GM19023 (cell line): ENCODE measurements at regions not wholly inside any gene's neighbourhood (a gene's known extent, or its start where the extent isn't known, plus 50 kb on each side); places are given as distances from the start of the nearest gene placed in this dataset.
A peak's percentile ranks its signal among the peaks of the same experiment; 100 is the strongest.
"Not testable (repeated sequence)": the region's sequence is repeated elsewhere in the genome, so short reads cannot be mapped to it uniquely, and the experiment has no call there.

Experiments
- ATAC-seq: cut with Tn5 transposase; IDR thresholded peaks from one replicate; pipeline ENCODE4 v1.9.1; 2021; ENCODE audit warnings: mild to moderate bottlenecking, moderate library complexity; ENCODE audit not compliant: unreplicated experiment

DNA sequence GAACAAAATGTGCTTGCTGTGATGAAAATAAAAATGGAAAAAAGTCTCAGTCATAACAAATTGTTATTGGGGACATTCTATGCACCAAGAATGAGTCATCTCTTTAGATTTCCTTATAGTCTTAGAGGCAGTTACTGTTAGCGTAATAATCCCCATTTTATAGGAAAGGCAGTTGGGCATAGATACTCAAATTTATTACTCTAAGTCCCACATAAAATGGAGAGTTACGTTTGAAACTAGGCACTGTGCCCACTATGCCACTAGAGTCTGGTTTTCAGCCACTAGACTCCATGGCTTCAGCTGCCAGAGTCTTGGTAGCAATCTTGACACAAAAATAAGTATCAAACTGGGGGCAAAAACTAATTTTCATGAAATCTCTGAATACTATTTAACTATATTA lies 317.9 kb upstream of the MEF2C start:
- no peak for ATAC-seq

DNA sequence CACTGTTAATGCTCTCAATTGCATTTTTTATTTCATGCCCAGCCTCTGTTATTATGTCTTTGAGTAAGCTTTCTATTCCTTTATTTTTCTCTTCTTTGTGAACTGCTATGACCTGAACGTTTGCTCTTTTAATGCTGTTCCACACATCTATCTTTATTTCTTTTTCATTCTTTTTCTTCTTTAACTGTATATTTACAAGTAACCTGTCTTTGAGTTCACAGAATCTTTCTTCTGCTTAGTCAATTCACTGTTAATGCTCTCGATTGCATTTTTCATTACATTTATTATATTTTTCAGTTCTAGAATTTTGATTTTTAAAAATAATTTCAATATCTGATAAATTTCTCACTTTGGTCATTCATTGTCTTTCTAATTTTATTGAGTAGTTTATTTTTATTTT lies 316.3 kb upstream of the MEF2C start:
- ATAC-seq, result no peak

DNA sequence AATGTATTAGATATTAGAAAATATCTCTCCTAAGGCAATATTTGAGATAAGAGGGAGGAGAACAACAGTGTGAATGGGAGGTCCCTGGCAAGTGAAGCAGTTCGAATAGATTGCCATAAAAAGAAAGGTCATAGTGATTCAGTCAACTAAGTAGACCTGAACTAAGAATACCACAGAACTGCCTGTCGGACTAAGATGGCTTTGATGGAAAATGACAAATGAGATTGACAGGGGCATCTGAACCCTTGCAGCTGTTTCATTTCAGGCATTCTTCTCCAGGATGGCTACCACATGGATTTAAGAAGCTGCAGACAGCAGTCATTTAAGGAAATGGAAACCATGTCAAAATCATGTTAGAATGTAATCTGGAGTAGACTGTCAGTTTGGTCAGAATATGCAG lies 308.4 kb upstream of the MEF2C start:
- ATAC-seq, result no peak

DNA sequence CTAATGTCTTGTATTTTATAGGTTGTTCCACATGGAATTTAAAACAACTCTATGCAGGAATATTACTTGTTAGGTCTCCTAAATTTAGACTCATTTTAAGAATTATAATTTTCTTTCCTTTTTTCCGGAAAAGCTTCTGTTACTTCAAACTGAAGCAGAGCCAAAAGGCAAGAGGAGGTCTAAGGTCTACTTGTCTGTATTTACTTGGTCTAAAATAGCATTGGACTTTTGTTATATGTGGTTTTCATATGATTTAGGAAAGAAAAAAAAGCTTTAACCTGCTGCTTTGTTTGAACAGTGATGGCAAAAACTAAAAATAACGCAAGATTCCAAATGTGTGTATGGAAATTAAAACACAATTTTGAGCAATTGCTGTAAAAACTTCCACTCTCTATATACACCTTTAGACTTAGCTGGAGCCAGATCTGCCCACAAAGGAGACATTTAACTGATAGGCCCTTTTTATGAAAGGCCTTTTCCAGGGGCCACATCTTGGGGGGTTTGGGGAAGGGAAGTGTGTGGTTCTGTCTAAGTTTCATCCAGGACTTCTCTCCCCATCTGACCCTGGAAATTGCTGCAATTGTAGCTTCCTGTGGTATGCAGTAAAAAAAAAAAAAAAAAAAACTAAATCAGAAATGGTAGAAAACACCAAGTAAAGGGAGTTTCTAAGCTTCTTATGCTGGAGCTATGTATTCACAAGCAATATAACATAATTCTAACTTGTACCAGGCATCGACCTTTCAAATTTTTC lies 307.7 kb upstream of the MEF2C start:
- ATAC-seq, result no peak

DNA sequence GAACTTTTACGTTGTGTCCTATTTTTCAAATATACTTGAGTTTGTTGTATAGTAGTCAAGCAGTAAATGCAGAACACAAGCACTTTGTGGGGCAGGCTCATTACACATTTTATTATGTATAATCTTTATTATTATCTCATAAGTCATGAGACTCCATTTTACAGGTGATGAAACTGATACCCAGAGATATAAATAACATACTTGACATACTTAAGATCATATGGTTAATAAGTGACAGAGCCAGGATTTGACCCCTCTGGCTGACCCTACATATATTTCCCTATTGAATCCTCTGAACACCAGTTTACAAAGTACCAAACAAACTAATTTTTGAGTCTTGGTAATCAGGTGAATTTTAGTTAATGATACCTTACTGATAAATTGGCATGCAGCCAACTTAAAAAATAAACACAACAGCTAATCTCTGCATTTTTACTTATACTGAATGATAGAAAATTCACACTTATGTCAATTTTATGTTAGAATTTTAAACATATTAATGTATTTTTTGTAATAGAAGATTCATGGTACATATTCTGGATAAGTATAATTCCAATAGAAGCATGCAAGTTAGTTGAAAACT lies 305.0 kb upstream of the MEF2C start:
- ATAC-seq, result no peak

DNA sequence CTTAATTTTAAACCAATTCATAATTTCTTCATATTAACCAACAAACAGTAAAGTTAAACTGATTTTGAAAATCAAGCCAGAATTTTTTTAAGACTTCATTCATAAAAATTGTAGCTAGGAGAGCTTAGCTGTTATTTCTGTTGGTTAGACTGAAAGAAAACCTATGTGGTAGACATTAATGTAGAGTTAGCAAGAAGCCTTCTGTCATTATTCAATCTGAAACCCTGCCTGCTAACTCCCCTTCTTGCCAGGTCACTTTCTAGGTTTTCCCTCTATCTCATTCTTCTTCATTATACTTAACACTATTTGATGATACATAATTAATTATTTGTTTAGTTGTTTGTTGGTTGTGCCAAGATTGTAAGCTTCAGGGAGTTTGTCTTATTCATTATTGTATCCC lies 304.3 kb upstream of the MEF2C start:
- ATAC-seq, result no peak

DNA sequence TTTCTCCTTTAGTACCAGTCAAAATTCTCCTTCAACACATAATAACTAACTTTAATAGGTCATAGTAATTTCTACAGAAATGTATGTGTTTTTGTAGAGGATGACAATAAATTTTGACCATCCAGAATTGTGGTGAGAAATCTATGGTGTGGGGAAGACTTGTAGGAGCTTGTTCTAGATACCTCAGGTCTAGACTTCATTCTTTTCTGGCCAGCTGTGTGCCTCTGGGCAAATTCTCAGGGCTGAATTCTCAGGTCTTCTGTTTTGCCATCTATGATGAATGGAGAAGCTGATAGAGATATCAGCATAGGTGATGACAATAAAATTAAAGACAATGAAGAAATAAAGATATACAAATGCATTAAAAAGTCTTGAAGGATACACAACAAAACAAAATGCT lies 298.6 kb upstream of the MEF2C start:
- no peak for ATAC-seq

DNA sequence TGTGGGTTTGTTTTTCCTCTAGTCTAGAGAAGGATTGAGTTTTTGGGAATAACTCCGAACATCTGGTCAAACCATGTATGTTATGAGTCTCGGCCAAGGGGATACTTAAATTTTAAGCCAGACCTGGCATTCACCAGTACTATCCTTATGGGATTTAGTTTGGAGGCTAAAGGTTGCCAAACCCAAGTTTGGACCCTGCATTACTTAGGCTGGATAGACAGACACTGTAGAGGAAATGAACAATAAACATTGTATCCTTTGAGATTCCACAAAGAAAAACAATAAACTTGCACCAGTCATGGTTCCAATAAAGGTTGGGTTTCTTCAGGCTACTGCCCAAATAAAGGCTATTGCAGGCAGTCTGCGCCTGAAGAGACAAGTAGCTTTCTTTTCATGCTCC lies 296.7 kb upstream of the MEF2C start:
- ATAC-seq, result no peak

DNA sequence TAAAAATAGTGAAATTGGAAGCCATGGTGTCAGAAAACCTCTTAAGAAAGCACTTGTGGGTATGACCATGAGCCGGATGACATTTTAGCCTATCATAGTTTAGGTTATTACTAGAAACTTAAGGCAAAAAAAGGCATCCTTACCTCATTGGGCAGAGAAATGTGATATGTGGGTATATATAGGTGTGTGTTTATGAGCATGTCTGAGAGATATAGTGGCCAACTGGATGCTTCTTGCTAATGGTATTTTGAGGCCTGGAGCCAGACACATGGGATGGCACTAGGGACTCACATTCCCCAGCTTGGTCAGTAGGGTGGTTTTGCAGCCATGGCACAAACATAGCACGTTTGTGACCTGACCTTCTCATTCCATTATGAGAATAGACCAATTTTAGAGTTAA lies 295.6 kb upstream of the MEF2C start:
- no peak for ATAC-seq

DNA sequence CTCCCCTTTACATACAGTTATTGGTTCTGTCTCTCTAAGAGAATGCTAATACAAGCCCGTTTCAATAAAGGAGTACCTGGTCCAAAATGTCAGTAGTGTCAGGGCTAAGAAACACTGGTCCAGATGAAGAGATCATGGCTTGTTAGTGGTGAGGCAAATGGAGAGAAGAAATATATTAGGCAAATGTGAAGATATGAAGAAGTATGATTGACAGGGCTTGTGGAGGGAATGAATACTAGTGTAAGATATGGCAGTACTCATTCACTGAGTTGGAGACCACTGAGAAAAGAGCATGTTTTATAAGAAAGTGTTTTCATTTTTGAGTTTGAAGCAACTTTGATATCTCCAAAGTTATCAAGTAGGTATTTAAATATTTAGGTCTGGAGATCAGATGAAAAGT lies 290.5 kb upstream of the MEF2C start:
- ATAC-seq, result no peak

DNA sequence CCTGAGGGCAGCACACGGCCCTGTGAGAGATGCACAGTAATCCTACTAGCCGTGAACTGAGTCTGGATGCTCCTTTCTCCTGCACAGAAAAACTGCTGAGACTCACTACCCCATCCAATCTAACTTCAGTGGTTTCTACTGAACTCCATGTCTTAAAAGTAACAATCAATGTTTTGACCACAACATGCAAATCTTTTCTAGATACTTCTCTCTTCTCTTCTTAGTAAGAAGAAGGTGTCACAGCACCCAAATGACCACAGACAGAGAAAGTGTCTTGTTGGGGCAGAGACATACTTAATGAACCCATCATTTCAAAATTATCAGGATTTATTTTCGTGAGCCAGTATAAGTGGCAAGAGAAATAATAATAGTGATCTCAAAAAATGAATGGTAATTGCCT lies 285.8 kb upstream of the MEF2C start:
- peak; percentile 88 for ATAC-seq

DNA sequence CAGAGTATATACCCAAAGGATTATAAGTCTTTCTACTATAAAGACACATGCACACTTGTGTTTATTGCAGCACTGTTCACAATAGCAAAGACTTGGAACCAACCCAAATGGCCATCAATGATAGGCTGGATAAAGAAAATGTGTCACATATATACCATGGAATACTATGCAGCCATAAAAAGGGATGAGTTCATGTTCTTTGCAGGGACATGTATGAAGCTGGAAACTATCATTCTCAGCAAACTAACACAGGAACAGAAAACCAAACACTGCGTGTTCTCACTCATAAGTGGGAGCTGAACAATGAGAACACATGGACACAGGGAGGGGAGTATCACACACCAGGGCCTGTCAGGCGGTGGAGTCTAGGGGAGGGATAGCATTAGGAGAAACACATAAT lies 281.7 kb upstream of the MEF2C start:
- ATAC-seq, result not testable (repeated sequence)

DNA sequence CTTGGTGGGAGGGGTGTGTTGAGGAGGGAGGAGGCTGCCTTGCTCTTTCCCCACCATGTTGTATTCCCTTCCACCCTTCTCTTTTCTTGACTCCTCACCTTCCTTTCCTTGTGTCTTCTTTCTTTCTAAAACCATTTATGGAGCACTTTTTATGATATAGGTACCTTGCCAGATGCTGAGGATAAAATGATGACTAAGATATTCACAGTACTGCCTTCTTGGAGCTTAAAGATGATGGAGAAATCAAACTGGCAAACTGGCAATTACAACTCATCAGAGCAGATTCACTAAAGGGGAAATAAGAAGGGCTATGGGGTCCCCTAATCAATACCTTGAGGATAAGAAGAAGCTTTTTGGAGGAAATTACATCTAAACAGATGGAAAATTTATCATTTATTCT lies 273.2 kb upstream of the MEF2C start:
- no peak for ATAC-seq

DNA sequence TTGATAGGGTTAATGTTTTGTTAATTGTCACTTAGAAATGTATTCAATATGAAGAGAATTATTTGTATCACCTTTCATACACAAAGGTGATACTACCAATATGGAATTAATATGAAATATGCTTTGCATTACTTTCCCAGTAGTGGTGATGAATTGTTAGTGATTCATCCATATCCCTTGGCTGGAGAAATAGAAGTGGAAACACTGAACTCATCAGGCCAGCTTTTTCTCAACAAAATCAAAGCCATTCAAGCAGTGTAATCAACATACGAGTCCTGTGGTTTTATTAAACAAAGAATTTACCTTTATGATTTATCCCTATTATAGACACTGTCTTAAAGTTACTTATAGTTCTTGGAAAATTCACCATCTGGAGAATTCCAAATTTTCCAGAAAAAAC lies 264.0 kb upstream of the MEF2C start:
- ATAC-seq, result no peak

DNA sequence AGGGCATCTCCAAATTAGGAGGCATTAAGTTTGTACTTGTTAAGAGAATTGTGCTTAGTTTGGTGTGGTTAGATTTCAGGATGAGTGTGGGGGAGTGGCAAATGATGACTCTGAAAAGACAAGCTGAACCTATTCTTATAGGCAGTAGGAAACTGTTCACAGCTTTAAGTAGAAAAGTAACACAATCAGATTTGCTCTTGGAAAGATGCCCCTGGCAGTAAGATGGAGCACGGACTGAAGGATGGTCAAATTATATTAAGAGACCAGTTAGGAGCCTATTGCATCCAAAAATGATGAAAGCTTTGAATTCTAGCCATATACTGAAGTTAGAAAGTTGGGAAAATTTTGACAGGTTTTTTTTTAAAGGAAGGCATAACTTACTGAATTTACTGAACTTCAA lies 254.2 kb upstream of the MEF2C start:
- no peak for ATAC-seq

DNA sequence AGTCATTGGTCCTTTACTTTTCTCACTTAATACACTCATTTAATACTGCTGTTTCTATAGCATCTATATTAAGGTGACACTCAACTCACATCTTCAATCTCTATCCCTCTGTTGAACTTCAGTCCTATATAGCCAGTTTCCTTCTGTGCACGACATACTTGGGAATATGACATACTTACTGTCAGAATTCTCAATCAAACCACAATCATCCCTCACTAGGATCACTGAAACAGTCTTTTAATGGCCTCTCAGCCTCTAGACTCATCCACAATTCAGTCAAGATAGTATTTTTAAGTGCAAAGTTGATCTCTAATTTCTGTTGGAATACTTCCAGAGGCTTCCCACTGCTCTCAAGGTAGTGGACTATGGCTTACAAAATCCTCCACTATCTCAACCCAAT lies 251.0 kb upstream of the MEF2C start:
- ATAC-seq, result no peak

DNA sequence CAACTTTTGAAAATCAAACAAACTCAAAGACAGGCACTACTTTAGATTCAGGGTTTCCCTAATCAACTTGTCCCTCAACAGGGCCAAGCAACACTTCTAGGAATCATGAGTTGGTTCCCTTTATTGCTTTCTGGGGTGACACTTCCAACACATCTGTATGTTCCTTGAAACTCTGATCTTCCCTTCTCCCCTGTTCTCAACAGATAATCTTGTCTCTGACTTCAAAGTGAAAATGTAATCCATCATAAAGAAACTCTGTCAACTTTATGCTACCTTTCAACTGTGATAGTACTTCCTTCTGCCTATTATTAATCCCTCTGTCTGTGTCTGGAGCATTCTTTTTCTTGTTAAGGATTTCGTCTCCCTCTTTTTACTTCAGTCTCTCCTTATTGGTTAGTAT lies 250.1 kb upstream of the MEF2C start:
- ATAC-seq, result no peak

DNA sequence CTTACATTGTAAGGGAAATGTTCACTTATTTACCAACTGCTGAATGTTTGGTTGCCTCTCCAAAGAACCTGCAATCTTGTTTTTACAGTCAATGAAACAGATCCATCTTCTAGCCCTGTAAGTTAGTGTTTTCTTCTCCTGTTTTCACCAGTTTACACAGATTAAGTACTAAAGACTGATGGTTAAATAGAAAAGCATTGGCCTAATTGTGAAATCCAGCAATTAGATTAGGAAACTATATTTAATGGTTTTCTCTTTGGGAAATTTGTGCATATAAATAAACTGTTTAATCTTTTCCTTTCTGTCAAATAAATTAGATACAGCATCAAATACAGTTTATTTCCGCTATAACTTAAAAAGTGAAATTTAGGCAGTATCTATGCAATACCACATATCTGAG lies 247.9 kb upstream of the MEF2C start:
- ATAC-seq, result no peak

DNA sequence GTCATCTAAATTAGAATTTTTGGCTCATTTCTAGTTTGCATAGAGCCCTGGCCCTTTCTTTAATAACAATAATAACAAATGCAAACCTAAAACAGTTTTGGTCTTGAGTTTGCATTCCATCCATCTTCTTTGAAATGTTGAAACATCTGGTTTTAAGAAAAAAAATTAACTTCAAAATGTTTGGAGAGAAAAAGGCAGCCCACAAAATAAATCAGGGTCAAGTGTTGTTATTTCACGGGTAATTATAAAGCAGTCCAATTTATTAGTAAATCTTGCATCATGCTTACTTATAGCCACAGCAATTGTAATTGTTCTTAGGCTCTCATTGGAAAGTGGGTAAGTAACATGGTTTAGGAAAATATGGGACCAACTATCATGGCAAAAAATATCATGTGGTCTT lies 247.0 kb upstream of the MEF2C start:
- no peak for ATAC-seq

DNA sequence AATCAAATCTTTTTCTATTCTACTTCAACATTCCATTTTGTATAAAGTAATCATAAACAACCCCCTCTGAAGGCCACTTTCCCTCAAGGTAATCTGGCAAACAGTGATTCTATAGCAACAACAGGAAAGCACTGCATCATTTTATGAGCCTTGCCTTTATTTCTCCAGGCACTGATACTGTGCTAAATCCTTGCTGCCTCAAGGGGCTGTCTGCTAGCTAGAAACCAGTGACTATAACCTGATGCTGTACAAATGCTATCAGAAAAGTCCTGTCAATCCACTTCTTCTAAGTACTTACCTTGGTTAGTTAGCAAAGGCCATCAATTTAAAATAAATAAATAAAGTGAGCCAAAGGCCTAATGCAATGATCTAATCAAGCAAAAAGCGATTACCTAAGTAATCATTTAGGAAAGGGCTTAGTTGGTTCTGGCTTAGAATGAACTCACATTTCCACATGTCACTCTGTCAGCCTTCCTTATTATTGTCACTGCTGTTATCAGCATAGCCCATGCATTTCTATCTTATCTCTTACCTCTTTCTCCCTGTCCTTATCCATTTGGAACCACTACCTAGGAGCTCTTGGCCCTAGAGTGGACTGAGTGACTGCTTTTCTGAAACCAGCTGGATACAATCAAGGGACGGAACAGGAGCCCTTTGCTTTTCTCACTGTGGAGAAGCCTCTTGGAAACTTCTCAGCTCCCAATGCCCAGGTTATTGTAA lies 246.1 kb upstream of the MEF2C start:
- no peak for ATAC-seq

DNA sequence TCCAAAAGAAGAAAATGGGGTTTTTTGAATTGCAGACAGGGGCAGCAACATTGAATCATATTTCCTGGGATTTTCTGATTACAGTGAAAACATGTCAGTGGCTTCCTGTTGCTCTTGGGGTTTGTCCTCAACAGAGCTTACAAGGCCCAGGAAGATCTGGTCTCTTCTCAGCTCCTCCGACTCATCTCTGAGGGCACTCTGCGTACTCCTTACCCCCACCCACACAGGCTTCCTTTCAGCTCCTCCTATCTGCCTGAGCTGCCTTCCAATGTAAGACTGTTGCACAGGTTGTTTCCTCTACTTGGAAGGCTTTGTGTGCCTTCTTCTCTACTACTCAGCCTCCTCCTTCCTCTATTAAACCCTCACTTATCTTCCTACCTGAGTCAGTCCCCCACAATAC lies 245.1 kb upstream of the MEF2C start:
- ATAC-seq, result no peak

DNA sequence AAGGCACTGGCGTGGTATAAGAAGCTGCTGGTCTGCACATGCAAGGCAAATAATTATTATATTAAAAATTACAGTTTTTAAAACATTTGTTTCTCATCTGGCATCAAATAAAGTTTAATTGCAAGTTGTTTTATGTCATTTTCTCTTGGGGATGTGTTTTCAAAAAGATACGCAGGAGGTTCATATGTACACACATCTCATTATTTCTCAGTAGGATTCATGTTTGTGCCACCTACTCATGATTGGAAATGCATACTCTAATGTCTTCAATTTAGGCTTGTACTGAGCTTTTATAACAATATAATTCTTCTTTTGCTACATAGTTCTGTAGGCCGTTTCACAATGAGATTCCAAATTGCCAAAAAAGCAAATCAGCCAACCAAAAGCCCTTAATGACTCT lies 244.2 kb upstream of the MEF2C start:
- ATAC-seq, result no peak
